H9 (cell line): ENCODE measurements at regions not wholly inside any gene's neighbourhood (a gene's known extent, or its start where the extent isn't known, plus 50 kb on each side); places are given as distances from the start of the nearest gene placed in this dataset.

Experiments
- DNase-seq: peaks from one replicate; pipeline ENCODE4 v3.0.0-alpha.2; 2017
- H2AFZ ChIP-seq: one replicate; pipeline ENCODE4 v1.6.1; 2013; ENCODE audit warnings: mild to moderate bottlenecking, low read length, control low read depth, moderate library complexity
- H2AK5ac ChIP-seq: 2 replicates; pipeline ENCODE4 v1.6.1; 2013; ENCODE audit warnings: low read length, control low read depth, mixed read lengths; ENCODE audit not compliant: insufficient read length
- H2BK120ac ChIP-seq: one replicate; pipeline ENCODE4 v1.6.1; 2013; ENCODE audit warnings: low read depth, mild to moderate bottlenecking, low read length, control low read depth, inconsistent platforms; ENCODE audit not compliant: poor library complexity, severe bottlenecking
- H2BK12ac ChIP-seq: 2 replicates; pipeline ENCODE4 v1.6.1; 2013; ENCODE audit warnings: low read length, control low read depth, mixed read lengths, low read depth; ENCODE audit not compliant: insufficient read length
- H2BK15ac ChIP-seq: 2 replicates; pipeline ENCODE4 v1.6.1; 2013; ENCODE audit warnings: low read depth, low read length, control low read depth
- H2BK20ac ChIP-seq: one replicate; pipeline ENCODE4 v1.6.1; 2013; ENCODE audit warnings: low read depth, mild to moderate bottlenecking, low read length, control low read depth, inconsistent platforms; ENCODE audit not compliant: poor library complexity, severe bottlenecking
- H2BK5ac ChIP-seq: 2 replicates; pipeline ENCODE4 v1.6.1; 2013; ENCODE audit warnings: low read length, control low read depth, mixed read lengths; ENCODE audit not compliant: insufficient read length
- H3K14ac ChIP-seq: 2 replicates; pipeline ENCODE4 v1.6.1; 2013; ENCODE audit warnings: low read length, control low read depth; ENCODE audit not compliant: insufficient read depth
- H3K18ac ChIP-seq: 2 replicates; pipeline ENCODE4 v1.6.1; 2013; ENCODE audit warnings: low read depth, mild to moderate bottlenecking, mixed read lengths, low read length, control low read depth; ENCODE audit not compliant: insufficient read length
- H3K23ac ChIP-seq: 2 replicates; pipeline ENCODE4 v1.6.1; 2013; ENCODE audit warnings: low read length, control low read depth, mixed read lengths, low read depth; ENCODE audit not compliant: insufficient read length
- H3K23me2 ChIP-seq: 2 replicates; pipeline ENCODE4 v1.6.1; 2013; ENCODE audit warnings: low read depth, mild to moderate bottlenecking, mixed read lengths, low read length, control low read depth; ENCODE audit not compliant: insufficient read length, poor library complexity, severe bottlenecking
- H3K27ac ChIP-seq: 2 replicates; pipeline ENCODE4 v1.5.1; 2013; ENCODE audit warnings: low read length, control low read depth, mixed read lengths, low read depth; ENCODE audit not compliant: insufficient read length
- H3K27me3 ChIP-seq: 2 replicates; pipeline ENCODE4 v1.6.1; 2013; ENCODE audit warnings: low read length, control low read depth, inconsistent platforms; ENCODE audit not compliant: insufficient read depth
- H3K4ac ChIP-seq: 2 replicates; pipeline ENCODE4 v1.6.1; 2013; ENCODE audit warnings: low read depth, mild to moderate bottlenecking, control low read depth, inconsistent platforms, low read length, moderate library complexity
- H3K4me1 ChIP-seq: 2 replicates; pipeline ENCODE4 v1.6.1; 2013; ENCODE audit warnings: low read length, control low read depth, inconsistent platforms; ENCODE audit not compliant: insufficient read depth
- H3K4me2 ChIP-seq: 2 replicates; pipeline ENCODE4 v1.6.1; 2013; ENCODE audit warnings: low read length, control low read depth, mixed read lengths; ENCODE audit not compliant: insufficient read length, insufficient read depth
- H3K56ac ChIP-seq: 2 replicates; pipeline ENCODE4 v1.6.1; 2013; ENCODE audit warnings: low read depth, mild to moderate bottlenecking, mixed read lengths, low read length, control low read depth; ENCODE audit not compliant: insufficient read length
- H3K79me1 ChIP-seq: 2 replicates; pipeline ENCODE4 v1.6.1; 2013; ENCODE audit warnings: low read depth, mild to moderate bottlenecking, moderate library complexity, low read length, control low read depth, inconsistent platforms; ENCODE audit not compliant: insufficient read depth, poor library complexity, severe bottlenecking
- H3K79me2 ChIP-seq: 2 replicates; pipeline ENCODE4 v1.6.1; 2013; ENCODE audit warnings: low read length, control low read depth, inconsistent platforms; ENCODE audit not compliant: insufficient read depth
- H3K9ac ChIP-seq: 2 replicates; pipeline ENCODE4 v1.6.1; 2013; ENCODE audit warnings: low read length, control low read depth, mixed read lengths; ENCODE audit not compliant: insufficient read length; ENCODE audit errors: extremely low read depth
- H3K9me3 ChIP-seq: one replicate; pipeline ENCODE4 v1.6.1; 2013; ENCODE audit warnings: low read depth, low read length, inconsistent platforms; ENCODE audit not compliant: control insufficient read depth
- H3T11ph ChIP-seq: one replicate; pipeline ENCODE4 v1.6.1; 2013; ENCODE audit warnings: mild to moderate bottlenecking, low read length, control low read depth, inconsistent platforms
- H4K20me1 ChIP-seq: one replicate; pipeline ENCODE4 v1.6.1; 2013; ENCODE audit not compliant: control insufficient read depth, insufficient read length, insufficient read depth
- H4K5ac ChIP-seq: 2 replicates; pipeline ENCODE4 v1.6.1; 2013; ENCODE audit warnings: low read depth, mild to moderate bottlenecking, mixed read lengths, low read length, control low read depth; ENCODE audit not compliant: insufficient read length
- H4K8ac ChIP-seq: replicated peaks from 2 replicates; pipeline ENCODE4 v1.6.1; 2013; ENCODE audit warnings: low read length, control low read depth, mixed read lengths, low read depth; ENCODE audit not compliant: insufficient read length
- H4K91ac ChIP-seq: 2 replicates; pipeline ENCODE4 v1.6.1; 2013; ENCODE audit warnings: low read depth, mild to moderate bottlenecking, moderate library complexity, mixed read lengths, low read length, control low read depth; ENCODE audit not compliant: insufficient read length
- H3K27ac Mint-ChIP-seq, 3 experiments: 2 replicates in 2 of 3; 3 replicates in 1 of 3; pipeline ENCODE4 v1.8.0; 2020 to 2021; ENCODE audit warnings: mixed read lengths in 3 of 3, mild to moderate bottlenecking in 1 of 3, moderate library complexity in 1 of 3
- H3K27me3 Mint-ChIP-seq: 2 replicates; pipeline ENCODE4 v1.8.0; 2021; ENCODE audit warnings: low read depth, mild to moderate bottlenecking, moderate library complexity, mixed read lengths
- H3K36me3 Mint-ChIP-seq, 3 experiments: 2 replicates in 2 of 3; 3 replicates in 1 of 3; pipeline ENCODE4 v1.8.0; 2020 to 2021; ENCODE audit warnings: low read depth in 3 of 3, mixed read lengths in 3 of 3; ENCODE audit not compliant: insufficient read depth in 1 of 3
- H3K4me1 Mint-ChIP-seq, 2 experiments: 2 replicates each; pipeline ENCODE4 v1.8.0; 2020; ENCODE audit warnings: mixed read lengths in 2 of 2
- H3K4me3 Mint-ChIP-seq, 2 experiments: 2 replicates in 1 of 2; 3 replicates in 1 of 2; pipeline ENCODE4 v1.8.0; 2020 to 2021; ENCODE audit warnings: mild to moderate bottlenecking in 2 of 2, mixed read lengths in 2 of 2, moderate library complexity in 1 of 2
- H3K9me3 Mint-ChIP-seq, 2 experiments: 2 replicates in 1 of 2; 3 replicates in 1 of 2; pipeline ENCODE4 v1.8.0; 2020; ENCODE audit warnings: mild to moderate bottlenecking in 2 of 2, mixed read lengths in 2 of 2, moderate library complexity in 1 of 2
- CTCF ChIP-seq: fragments of 200-600 bp; sonication (generic); conservative IDR thresholded peaks from 3 replicates; pipeline ENCODE4 v1.8.0; 2021; ENCODE audit warnings: antibody characterized with exemption, mild to moderate bottlenecking
- WGBS: extraction: QIAGEN DNeasy Blood & Tissue Kit; methylation state at CpG from one replicate; pipeline ENCODE4 v1.1.7; 2013; ENCODE audit warnings: missing lambda C conversion rate, low lambda C conversion rate, mixed read lengths; ENCODE audit not compliant: insufficient read length; ENCODE audit errors: extremely low coverage; 5-methylcytosine and 5-hydroxymethylcytosine counted together

- H3K4ac ChIP-seq = no peak overlapping the region
- H3K4me1 ChIP-seq = no peaks in the 10 kb centered on the region; the same call in 1 of the 2 replicates
- H3K4me3 Mint-ChIP-seq = no peak overlapping the region
- no peaks in the 10 kb centered on the region for H3K9me3 ChIP-seq
- H2AK5ac ChIP-seq = no peak overlapping the region
- no peaks in the 10 kb centered on the region for H3K79me2 ChIP-seq
- H3K18ac ChIP-seq = no peak overlapping the region
- DNase-seq = no peak
- H4K5ac ChIP-seq = no peak overlapping the region
- H3K4me2 ChIP-seq = no peak overlapping the region
- no peaks in the 10 kb centered on the region for H3K27me3 ChIP-seq
- H3K27me3 Mint-ChIP-seq = peaks cover 4% of the 10 kb centered on the region
- H3K4me1 Mint-ChIP-seq = no peaks in the 10 kb centered on the region; a peak in 1 of 4 replicates
- no peaks in the 10 kb centered on the region for H4K20me1 ChIP-seq
- no peak overlapping the region for H2BK120ac ChIP-seq
- no peaks in the 10 kb centered on the region for H3K9me3 Mint-ChIP-seq
- no peaks in the 10 kb centered on the region for H3K36me3 Mint-ChIP-seq
- no peaks in the 10 kb centered on the region for H3K79me1 ChIP-seq
- no peak overlapping the region for H3K27ac Mint-ChIP-seq
- whole genome bisulfite sequencing = no CpG with 5 or more reads among the region's 2 CpGs
- TF ChIP-seq CTCF = no peak
- H3K23me2 ChIP-seq = no peaks in the 10 kb centered on the region
- H2BK20ac ChIP-seq = no peak overlapping the region
- H2AFZ ChIP-seq = no peak overlapping the region
- no peak overlapping the region for H3K27ac ChIP-seq
- no peak overlapping the region for H2BK5ac ChIP-seq
- H3K14ac ChIP-seq = no peak overlapping the region
- H3K9ac ChIP-seq = no peak overlapping the region
- H2BK12ac ChIP-seq = no peak overlapping the region
- no peak overlapping the region for H3T11ph ChIP-seq
- H4K8ac ChIP-seq = no peak overlapping the region
- H2BK15ac ChIP-seq = no peak overlapping the region
- no peak overlapping the region for H4K91ac ChIP-seq
- H3K56ac ChIP-seq = no peak overlapping the region
- no peak overlapping the region for H3K23ac ChIP-seq
Measured at GRCh38 chr20:52736507-52736906, 235.7 kb upstream of the TSHZ2 start.
